ENCODE measurements at regions not wholly inside any gene's neighbourhood (a gene's known extent, or its start where the extent isn't known, plus 50 kb on each side); places are given as distances from the start of the nearest gene placed in this dataset.

DNA sequence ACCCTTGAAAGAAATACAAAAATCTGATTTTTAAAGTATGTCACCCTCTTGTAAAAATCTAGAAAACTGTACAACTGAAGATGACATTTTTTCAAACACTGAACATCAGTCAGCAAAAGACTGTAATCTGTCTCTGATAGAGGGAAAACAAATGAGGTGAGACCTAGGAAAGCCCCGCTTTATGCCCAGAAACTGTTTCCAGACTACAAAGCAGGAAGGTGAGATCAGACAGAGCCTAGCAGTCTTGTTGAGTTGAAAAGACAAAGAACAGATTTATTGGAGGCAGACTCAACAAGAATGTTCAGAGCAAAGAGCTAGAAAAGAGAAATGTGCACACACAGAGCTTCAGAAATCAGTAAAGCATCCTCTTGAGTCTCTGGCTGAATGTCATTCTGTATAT, 873.6 kb downstream of the LRFN5 start:
- Histone ChIP-seq H3K27me3 (ENCODE audit: insufficient read depth, low read length, poor library complexity) (no peaks in the 10 kb centered on the region), H3K9me3 (ENCODE audit: insufficient read depth, low read length, severe bottlenecking) (no peaks in the 10 kb centered on the region), H3K36me3 (ENCODE audit: insufficient read depth, low read length) (no peaks in the 10 kb centered on the region), H3K79me2 (ENCODE audit: insufficient read depth, low read length) (no peaks in the 10 kb centered on the region), H3K9ac (ENCODE audit: low read depth, low read length) (no peak overlapping the region), H3K4me1 (ENCODE audit: insufficient read depth, low read length) (no peaks in the 10 kb centered on the region), H2AFZ (ENCODE audit: low read depth, low read length) (no peak overlapping the region), H4K20me1 (ENCODE audit: insufficient read depth, low read length) (no peaks in the 10 kb centered on the region), H3K4me2 (ENCODE audit: insufficient read depth, low read length) (no peak overlapping the region), H3K4me3 (ENCODE audit: low read depth in 1 of 2, low read length in 2 of 2) (no peak overlapping the region), H3K27ac (ENCODE audit: low read length) (no peak overlapping the region)
- no peak for TF ChIP-seq EZH2 (IDR thresholded peaks at IDR 0.05; ENCODE audit: borderline replicate concordance, low read depth, low read length, severe bottlenecking)
- TF ChIP-seq, protein P1, sequence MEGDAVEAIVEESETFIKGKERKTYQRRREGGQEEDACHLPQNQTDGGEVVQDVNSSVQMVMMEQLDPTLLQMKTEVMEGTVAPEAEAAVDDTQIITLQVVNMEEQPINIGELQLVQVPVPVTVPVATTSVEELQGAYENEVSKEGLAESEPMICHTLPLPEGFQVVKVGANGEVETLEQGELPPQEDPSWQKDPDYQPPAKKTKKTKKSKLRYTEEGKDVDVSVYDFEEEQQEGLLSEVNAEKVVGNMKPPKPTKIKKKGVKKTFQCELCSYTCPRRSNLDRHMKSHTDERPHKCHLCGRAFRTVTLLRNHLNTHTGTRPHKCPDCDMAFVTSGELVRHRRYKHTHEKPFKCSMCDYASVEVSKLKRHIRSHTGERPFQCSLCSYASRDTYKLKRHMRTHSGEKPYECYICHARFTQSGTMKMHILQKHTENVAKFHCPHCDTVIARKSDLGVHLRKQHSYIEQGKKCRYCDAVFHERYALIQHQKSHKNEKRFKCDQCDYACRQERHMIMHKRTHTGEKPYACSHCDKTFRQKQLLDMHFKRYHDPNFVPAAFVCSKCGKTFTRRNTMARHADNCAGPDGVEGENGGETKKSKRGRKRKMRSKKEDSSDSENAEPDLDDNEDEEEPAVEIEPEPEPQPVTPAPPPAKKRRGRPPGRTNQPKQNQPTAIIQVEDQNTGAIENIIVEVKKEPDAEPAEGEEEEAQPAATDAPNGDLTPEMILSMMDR (IDR thresholded peaks at IDR 0.05; ENCODE audit: borderline replicate concordance, extremely low read depth, low read length, poor library complexity, severe bottlenecking) = no peak
- ATAC-seq (ENCODE audit: insufficient read depth, low read depth) (no peak), DNase-seq (no peak)

DNA sequence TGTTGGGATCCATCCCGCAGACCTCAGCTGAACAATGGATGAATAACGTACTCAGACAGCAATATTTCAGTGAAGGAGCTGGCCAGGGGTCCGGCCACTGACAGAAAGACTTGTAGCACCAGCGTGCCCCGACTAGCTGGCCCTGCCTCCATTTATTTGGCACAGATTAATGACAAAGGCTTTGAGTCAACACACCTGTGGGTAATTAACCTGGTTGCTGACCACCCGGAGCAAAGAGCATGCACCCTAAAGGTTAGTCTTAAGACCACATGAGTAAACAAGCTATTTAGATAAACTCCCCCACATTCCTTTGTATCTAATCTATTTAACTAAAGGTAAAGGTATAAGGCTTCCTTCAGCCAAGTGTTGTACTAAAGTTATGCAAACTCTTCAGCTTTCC, 868.6 kb downstream of the LRFN5 start:
- Histone ChIP-seq H3K27me3 (ENCODE audit: insufficient read depth, low read length, poor library complexity) (no peaks in the 10 kb centered on the region), H2AFZ (ENCODE audit: low read depth, low read length) (no peak overlapping the region), H3K4me2 (ENCODE audit: insufficient read depth, low read length) (no peak overlapping the region), H3K9ac (ENCODE audit: low read depth, low read length) (no peak overlapping the region), H3K27ac (ENCODE audit: low read length) (no peak overlapping the region), H3K4me1 (ENCODE audit: insufficient read depth, low read length) (no peaks in the 10 kb centered on the region), H4K20me1 (ENCODE audit: insufficient read depth, low read length) (no peaks in the 10 kb centered on the region), H3K36me3 (ENCODE audit: insufficient read depth, low read length) (no peaks in the 10 kb centered on the region), H3K9me3 (ENCODE audit: insufficient read depth, low read length, severe bottlenecking) (no peaks in the 10 kb centered on the region), H3K79me2 (ENCODE audit: insufficient read depth, low read length) (no peaks in the 10 kb centered on the region), H3K4me3 (ENCODE audit: low read depth in 1 of 2, low read length in 2 of 2) (no peak overlapping the region)
- DNase-seq = no peak
- TF ChIP-seq, protein P1 (IDR thresholded peaks at IDR 0.05; ENCODE audit: borderline replicate concordance, extremely low read depth, low read length, poor library complexity, severe bottlenecking) = no peak
- TF ChIP-seq EZH2 (IDR thresholded peaks at IDR 0.05; ENCODE audit: borderline replicate concordance, low read depth, low read length, severe bottlenecking) = no peak
- no peak for ATAC-seq (ENCODE audit: insufficient read depth, low read depth)

DNA sequence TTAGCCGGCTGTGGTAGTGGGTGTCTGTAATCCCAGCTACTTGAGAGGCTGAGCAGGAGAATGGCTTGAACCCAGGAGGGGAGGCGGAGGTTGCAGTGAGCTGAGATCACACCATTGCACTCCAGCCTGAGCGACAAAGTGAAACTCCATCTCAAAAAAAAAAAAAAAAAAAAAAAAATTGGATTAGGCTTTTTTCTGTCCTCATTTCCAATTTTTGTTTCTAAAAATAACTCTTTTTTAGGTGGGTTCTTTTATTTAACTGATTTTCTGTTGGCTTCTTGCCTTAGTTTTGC, 863.7 kb downstream of the LRFN5 start:
- no peak overlapping the region for H3K4me2 ChIP-seq (ENCODE audit: insufficient read depth, low read length)
- no peaks in the 10 kb centered on the region for H3K9me3 ChIP-seq (ENCODE audit: insufficient read depth, low read length, severe bottlenecking)
- H3K79me2 ChIP-seq (ENCODE audit: insufficient read depth, low read length) = no peaks in the 10 kb centered on the region
- no peak overlapping the region for H2AFZ ChIP-seq (ENCODE audit: low read depth, low read length)
- H3K27me3 ChIP-seq (ENCODE audit: insufficient read depth, low read length, poor library complexity) = no peaks in the 10 kb centered on the region
- TF ChIP-seq, protein P1 (IDR thresholded peaks at IDR 0.05; ENCODE audit: borderline replicate concordance, extremely low read depth, low read length, poor library complexity, severe bottlenecking) = no peak
- no peak for TF ChIP-seq EZH2 (IDR thresholded peaks at IDR 0.05; ENCODE audit: borderline replicate concordance, low read depth, low read length, severe bottlenecking)
- H3K4me1 ChIP-seq (ENCODE audit: insufficient read depth, low read length) = no peaks in the 10 kb centered on the region
- H4K20me1 ChIP-seq (ENCODE audit: insufficient read depth, low read length) = no peaks in the 10 kb centered on the region
- no peaks in the 10 kb centered on the region for H3K36me3 ChIP-seq (ENCODE audit: insufficient read depth, low read length)
- no peak overlapping the region for H3K9ac ChIP-seq (ENCODE audit: low read depth, low read length)
- ATAC-seq (ENCODE audit: insufficient read depth, low read depth) = no peak
- DNase-seq = no peak
- no peak overlapping the region for H3K27ac ChIP-seq (ENCODE audit: low read length)
- no peak overlapping the region for H3K4me3 ChIP-seq (ENCODE audit: low read depth in 1 of 2, low read length in 2 of 2)

Measured in DND-41 (cell line).